Endothelial cell of umbilical vein (primary cell): ENCODE measurements at regions not wholly inside any gene's neighbourhood (a gene's known extent, or its start where the extent isn't known, plus 50 kb on each side); places are given as distances from the start of the nearest gene placed in this dataset.

ENCODE experiments used
- BruUV-seq: library from RNA; stranded (reverse); fragments of 400-500 nt; replicated peaks from 2 replicates; lab custom pipeline; 2021; lab: Mats Ljungman, UMichigan
- CTCF ChIA-PET: fragments of 300-600, 350-600 bp; sonication (Branson Sonifier 250); formaldehyde crosslinking; loops from one replicate; lab custom pipeline; 2021; ENCODE audit warnings: antibody characterized with exemption, inconsistent platforms; lab: Charles Lee
- POLR2A ChIA-PET: fragments of 300-600, 350-600 bp; sonication (Branson Sonifier 250); formaldehyde crosslinking; loops from one replicate; lab custom pipeline; 2021; ENCODE audit warnings: antibody characterized with exemption, inconsistent platforms; lab: Charles Lee
- DNase-seq: peaks from one replicate; pipeline ENCODE4 v3.0.0-alpha.2; 2011; ENCODE audit warnings: low read depth, low spot score
- FAIRE-seq: peaks from 2 replicates; lab custom pipeline; 2011; peaks lifted over from hg19 to GRCh38; lab: Jason Lieb, UNC
- H2AFZ ChIP-seq: 2 replicates; pipeline ENCODE4 v1.6.0; 2012; ENCODE audit warnings: low read depth, low read length, control low read depth, inconsistent platforms
- H3K27ac ChIP-seq: 2 replicates; pipeline ENCODE4 v1.5.1; 2011; ENCODE audit warnings: low read depth, mild to moderate bottlenecking, control low read depth, low read length, moderate library complexity; ENCODE audit not compliant: insufficient read depth
- H3K27me3 ChIP-seq, 2 experiments: 2 replicates each; pipeline versions ENCODE4 v1.6.0 to v1.6.1; 2011; ENCODE audit warnings: low read length in 2 of 2, mixed read lengths in 1 of 2; ENCODE audit not compliant: control insufficient read depth in 2 of 2, insufficient read depth in 2 of 2
- H3K36me3 ChIP-seq, 2 experiments: 2 replicates in 1 of 2; 3 replicates in 1 of 2; pipeline ENCODE4 v1.5.1; 2011; ENCODE audit warnings: low read length in 2 of 2, mild to moderate bottlenecking in 1 of 2, moderate library complexity in 1 of 2; ENCODE audit not compliant: control insufficient read depth in 2 of 2, insufficient read depth in 2 of 2; ENCODE audit errors: extremely low read depth in 1 of 2
- H3K4me1 ChIP-seq: 3 replicates; pipeline ENCODE4 v1.5.1; 2011; ENCODE audit warnings: mild to moderate bottlenecking, low read length; ENCODE audit not compliant: control insufficient read depth, insufficient read depth; ENCODE audit errors: extremely low read depth
- H3K4me2 ChIP-seq: 2 replicates; pipeline ENCODE4 v1.6.1; 2011; ENCODE audit warnings: low read length, control low read depth, mixed read lengths; ENCODE audit not compliant: insufficient read depth
- H3K4me3 ChIP-seq, 3 experiments: fragments of 200-600 bp in 1 of 3; sonication (generic), shearing (Covaris generic) in 1 of 3; replicated peaks in 1 of 3; 2 replicates each; pipeline ENCODE4 v1.5.1; 2011 to 2016; ENCODE audit warnings: control low read depth in 3 of 3, low read length in 3 of 3, mild to moderate bottlenecking in 2 of 3, inconsistent platforms in 1 of 3, low read depth in 1 of 3, moderate library complexity in 1 of 3; ENCODE audit not compliant: insufficient read depth in 1 of 3
- H3K79me2 ChIP-seq: 2 replicates; pipeline ENCODE4 v1.6.0; 2012; ENCODE audit warnings: low read length, inconsistent platforms; ENCODE audit not compliant: control insufficient read depth, insufficient read depth
- H3K9ac ChIP-seq: replicated peaks from 2 replicates; pipeline ENCODE3; 2011; ENCODE audit warnings: low read length, control low read depth; ENCODE audit not compliant: insufficient read depth; ENCODE audit errors: extremely low read depth
- H3K9me1 ChIP-seq: replicated peaks from 3 replicates; pipeline ENCODE4 v1.6.0; 2011; ENCODE audit warnings: mild to moderate bottlenecking, low read length; ENCODE audit not compliant: control insufficient read depth, insufficient read depth; ENCODE audit errors: extremely low read depth
- H3K9me3 ChIP-seq: replicated peaks from 2 replicates; pipeline ENCODE4 v1.5.1; 2012; ENCODE audit warnings: low read length, inconsistent platforms; ENCODE audit not compliant: control insufficient read depth, insufficient read depth
- H4K20me1 ChIP-seq: replicated peaks from 2 replicates; pipeline ENCODE3; 2011; ENCODE audit warnings: mild to moderate bottlenecking, low read length; ENCODE audit not compliant: control insufficient read depth, insufficient read depth; ENCODE audit errors: extremely low read depth
- EZH2 ChIP-seq: IDR thresholded peaks from 2 replicates; pipeline ENCODE4 v1.6.1; 2012; ENCODE audit warnings: borderline replicate concordance, low read depth, mild to moderate bottlenecking, moderate library complexity, low read length, inconsistent platforms; ENCODE audit not compliant: severe bottlenecking
- FOS ChIP-seq: IDR thresholded peaks from 2 replicates; pipeline ENCODE4 v1.6.1; 2011; ENCODE audit warnings: mild to moderate bottlenecking, low read length, moderate library complexity, borderline replicate concordance; ENCODE audit not compliant: insufficient read depth
- GATA2 ChIP-seq: IDR thresholded peaks from 2 replicates; pipeline ENCODE4 v1.7.0; 2011; ENCODE audit warnings: low read depth, mild to moderate bottlenecking, moderate library complexity, mixed read lengths, low read length; ENCODE audit not compliant: insufficient read length, insufficient read depth
- JUN ChIP-seq: IDR thresholded peaks from 2 replicates; pipeline ENCODE4 v1.6.1; 2011; ENCODE audit warnings: borderline replicate concordance, low read depth; ENCODE audit not compliant: insufficient read length, insufficient read depth
- MAX ChIP-seq: IDR thresholded peaks from 2 replicates; pipeline ENCODE4 v1.6.1; 2011; ENCODE audit not compliant: insufficient read depth, insufficient read length
- MYC ChIP-seq: IDR thresholded peaks from one replicate; pipeline ENCODE4 v1.6.1; 2011; ENCODE audit warnings: mild to moderate bottlenecking, low read depth, low read length
- POLR2A ChIP-seq: IDR thresholded peaks from 2 replicates; pipeline ENCODE4 v1.6.1; 2012; ENCODE audit warnings: low read depth, mild to moderate bottlenecking, control low read depth, low read length
- POLR2AphosphoS5 ChIP-seq: IDR thresholded peaks from 2 replicates; pipeline ENCODE4 v1.6.1; 2012; ENCODE audit warnings: low read depth, mild to moderate bottlenecking, control low read depth, low read length, moderate library complexity; ENCODE audit not compliant: insufficient read depth
- dilution Hi-C: fragments of 300-500 bp; cut with MboI; formaldehyde crosslinking; loops from one replicate; pipeline ENCODE4 v1.15.0; 2019; ENCODE audit warnings: low sequenced_read_pairs; ENCODE audit not compliant: extremely low pct_ligation_motif_present
- intact Hi-C: fragments of 100-400 bp; cut with micrococcal nuclease; formaldehyde crosslinking; loops from one replicate; pipeline ENCODE4 v1.10.0; 2022
- TF ChIP-seq, protein P1 (sequence below), 2 donors: IDR thresholded peaks; 1 replicate in 1 of 2; 2 replicates in 1 of 2; pipeline ENCODE4 v1.5.1; 2011; ENCODE audit warnings: low read length in 2 of 2, mild to moderate bottlenecking in 2 of 2, moderate library complexity in 2 of 2, control low read depth in 1 of 2, inconsistent platforms in 1 of 2, low read depth in 1 of 2; ENCODE audit not compliant: insufficient read depth in 1 of 2; ENCODE audit errors: extremely low read depth in 1 of 2

DNA sequence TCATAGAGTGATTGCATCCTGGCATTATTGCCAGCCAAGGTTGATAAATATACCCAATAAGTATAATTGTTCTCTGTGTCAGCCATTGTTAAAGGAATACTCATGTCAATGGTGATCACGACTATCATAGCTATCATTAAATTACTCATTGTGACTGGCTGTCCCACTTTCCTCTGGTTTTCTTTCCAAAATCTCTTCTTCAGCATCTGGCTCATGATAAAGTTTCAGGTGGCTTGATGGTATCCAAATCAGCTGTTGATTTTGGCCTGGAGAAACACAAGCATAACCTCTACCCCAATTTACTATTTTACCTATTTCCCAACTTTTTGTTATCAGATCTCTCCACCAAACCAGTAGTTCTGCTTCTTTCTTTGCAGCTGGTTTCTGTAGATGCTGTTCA lies 67.1 kb upstream of the SPIN2A start:
- H3K9me3 ChIP-seq = no peaks in the 10 kb centered on the region
- no peak for TF ChIP-seq MYC
- no peak for TF ChIP-seq POLR2A
- TF ChIP-seq, protein P1, sequence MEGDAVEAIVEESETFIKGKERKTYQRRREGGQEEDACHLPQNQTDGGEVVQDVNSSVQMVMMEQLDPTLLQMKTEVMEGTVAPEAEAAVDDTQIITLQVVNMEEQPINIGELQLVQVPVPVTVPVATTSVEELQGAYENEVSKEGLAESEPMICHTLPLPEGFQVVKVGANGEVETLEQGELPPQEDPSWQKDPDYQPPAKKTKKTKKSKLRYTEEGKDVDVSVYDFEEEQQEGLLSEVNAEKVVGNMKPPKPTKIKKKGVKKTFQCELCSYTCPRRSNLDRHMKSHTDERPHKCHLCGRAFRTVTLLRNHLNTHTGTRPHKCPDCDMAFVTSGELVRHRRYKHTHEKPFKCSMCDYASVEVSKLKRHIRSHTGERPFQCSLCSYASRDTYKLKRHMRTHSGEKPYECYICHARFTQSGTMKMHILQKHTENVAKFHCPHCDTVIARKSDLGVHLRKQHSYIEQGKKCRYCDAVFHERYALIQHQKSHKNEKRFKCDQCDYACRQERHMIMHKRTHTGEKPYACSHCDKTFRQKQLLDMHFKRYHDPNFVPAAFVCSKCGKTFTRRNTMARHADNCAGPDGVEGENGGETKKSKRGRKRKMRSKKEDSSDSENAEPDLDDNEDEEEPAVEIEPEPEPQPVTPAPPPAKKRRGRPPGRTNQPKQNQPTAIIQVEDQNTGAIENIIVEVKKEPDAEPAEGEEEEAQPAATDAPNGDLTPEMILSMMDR (IDR thresholded peaks at IDR 0.05; ENCODE audit: extremely low read depth in 1 of 2, insufficient read depth in 1 of 2, low read depth in 1 of 2, low read length in 2 of 2) = no peak
- no peak for TF ChIP-seq POLR2AphosphoS5
- no peak for TF ChIP-seq JUN
- TF ChIP-seq MAX = no peak
- TF ChIP-seq FOS = no peak
- no peak for TF ChIP-seq GATA2
- no peak for TF ChIP-seq EZH2
- no peaks in the 10 kb centered on the region for H3K4me1 ChIP-seq
- no peak overlapping the region for H3K4me3 ChIP-seq
- no peaks in the 10 kb centered on the region for H3K27me3 ChIP-seq
- H3K36me3 ChIP-seq = no peaks in the 10 kb centered on the region
- H4K20me1 ChIP-seq = no peaks in the 10 kb centered on the region
- no peak overlapping the region for H3K9ac ChIP-seq
- H3K9me1 ChIP-seq = no peaks in the 10 kb centered on the region
- dilution Hi-C loops (no loop called here), intact Hi-C loops (no loop called here)
- H3K79me2 ChIP-seq = no peaks in the 10 kb centered on the region
- FAIRE-seq = no peak
- no peak for DNase-seq
- ChIA-PET POLR2A (no interaction called here), CTCF (no interaction called here)
- BruUV-seq = no TSS peak
- no peak overlapping the region for H3K4me2 ChIP-seq
- no peak overlapping the region for H3K27ac ChIP-seq
- H2AFZ ChIP-seq = no peak overlapping the region
